ENCODE measurements at regions not wholly inside any gene's neighbourhood (a gene's known extent, or its start where the extent isn't known, plus 50 kb on each side); places are given as distances from the start of the nearest gene placed in this dataset.

DNA sequence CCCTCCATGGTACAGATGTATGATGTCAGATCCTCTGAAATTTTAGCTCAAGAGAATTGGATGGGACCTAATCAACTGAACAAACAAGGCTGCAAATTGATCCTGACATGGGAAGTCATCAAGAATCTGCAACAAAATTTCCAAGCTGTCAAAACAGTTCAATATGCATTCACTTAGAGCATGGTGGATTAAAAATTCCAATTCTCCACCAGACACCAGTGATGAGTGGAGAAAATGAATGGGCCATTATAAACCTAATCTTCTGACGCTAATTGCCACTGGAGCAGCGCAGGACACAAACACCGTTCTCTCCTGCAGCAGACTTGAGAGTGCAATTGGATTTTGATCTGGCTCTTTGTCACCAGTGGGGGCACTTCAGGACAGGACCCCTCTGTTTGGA lies 94.2 kb downstream of the MINAR1 start:
- Histone ChIP-seq H3K9me1 (replicated peaks; ENCODE audit: control insufficient read depth, extremely low read depth, insufficient read depth, low read length) (no peaks in the 10 kb centered on the region), H3K36me3 (ENCODE audit: control insufficient read depth in 2 of 2, extremely low read depth in 1 of 2, insufficient read depth in 2 of 2, low read length in 2 of 2) (no peaks in the 10 kb centered on the region), H3K27me3 (ENCODE audit: control insufficient read depth in 2 of 2, insufficient read depth in 2 of 2, low read length in 2 of 2) (no peaks in the 10 kb centered on the region), H3K79me2 (ENCODE audit: control insufficient read depth, insufficient read depth, low read length) (no peaks in the 10 kb centered on the region), H4K20me1 (replicated peaks; ENCODE audit: control insufficient read depth, extremely low read depth, insufficient read depth, low read length) (no peaks in the 10 kb centered on the region), H3K4me3 (replicated peaks in 1 of 3; ENCODE audit: insufficient read depth in 1 of 3, low read depth in 1 of 3, low read length in 3 of 3) (no peak overlapping the region), H3K4me2 (ENCODE audit: insufficient read depth, low read length) (no peak overlapping the region), H3K4me1 (ENCODE audit: control insufficient read depth, extremely low read depth, insufficient read depth, low read length) (no peaks in the 10 kb centered on the region), H3K9me3 (replicated peaks; ENCODE audit: control insufficient read depth, insufficient read depth, low read length) (no peaks in the 10 kb centered on the region), H2AFZ (ENCODE audit: low read depth, low read length) (no peak overlapping the region), H3K9ac (replicated peaks; ENCODE audit: extremely low read depth, insufficient read depth, low read length) (no peak overlapping the region), H3K27ac (ENCODE audit: insufficient read depth, low read depth, low read length) (no peak overlapping the region)
- ChIA-PET POLR2A (no interaction called here), CTCF (interaction anchor here (1.0 kb wide), 1 partner anchor 60 kb away, joined by 3 read pairs; no protein-coding TSS in a partner anchor)
- dilution Hi-C loops (cut with MboI; ENCODE audit: extremely low pct_ligation_motif_present, low sequenced_read_pairs) (no loop called here), intact Hi-C loops (cut with micrococcal nuclease) (no loop called here)
- DNase-seq (ENCODE audit: low read depth, low spot score) = no peak
- no TSS peak for BruUV-seq (replicated peaks)
- no peak for FAIRE-seq
- TF ChIP-seq, protein P1, sequence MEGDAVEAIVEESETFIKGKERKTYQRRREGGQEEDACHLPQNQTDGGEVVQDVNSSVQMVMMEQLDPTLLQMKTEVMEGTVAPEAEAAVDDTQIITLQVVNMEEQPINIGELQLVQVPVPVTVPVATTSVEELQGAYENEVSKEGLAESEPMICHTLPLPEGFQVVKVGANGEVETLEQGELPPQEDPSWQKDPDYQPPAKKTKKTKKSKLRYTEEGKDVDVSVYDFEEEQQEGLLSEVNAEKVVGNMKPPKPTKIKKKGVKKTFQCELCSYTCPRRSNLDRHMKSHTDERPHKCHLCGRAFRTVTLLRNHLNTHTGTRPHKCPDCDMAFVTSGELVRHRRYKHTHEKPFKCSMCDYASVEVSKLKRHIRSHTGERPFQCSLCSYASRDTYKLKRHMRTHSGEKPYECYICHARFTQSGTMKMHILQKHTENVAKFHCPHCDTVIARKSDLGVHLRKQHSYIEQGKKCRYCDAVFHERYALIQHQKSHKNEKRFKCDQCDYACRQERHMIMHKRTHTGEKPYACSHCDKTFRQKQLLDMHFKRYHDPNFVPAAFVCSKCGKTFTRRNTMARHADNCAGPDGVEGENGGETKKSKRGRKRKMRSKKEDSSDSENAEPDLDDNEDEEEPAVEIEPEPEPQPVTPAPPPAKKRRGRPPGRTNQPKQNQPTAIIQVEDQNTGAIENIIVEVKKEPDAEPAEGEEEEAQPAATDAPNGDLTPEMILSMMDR (IDR thresholded peaks at IDR 0.05; ENCODE audit: extremely low read depth in 1 of 2, insufficient read depth in 1 of 2, low read depth in 1 of 2, low read length in 2 of 2) = no peak
- no peak for TF ChIP-seq EZH2 (IDR thresholded peaks at IDR 0.05; ENCODE audit: borderline replicate concordance, low read depth, low read length, severe bottlenecking)
- TF ChIP-seq POLR2AphosphoS5 (IDR thresholded peaks at IDR 0.05; ENCODE audit: insufficient read depth, low read depth, low read length) = no peak
- TF ChIP-seq, protein P2, sequence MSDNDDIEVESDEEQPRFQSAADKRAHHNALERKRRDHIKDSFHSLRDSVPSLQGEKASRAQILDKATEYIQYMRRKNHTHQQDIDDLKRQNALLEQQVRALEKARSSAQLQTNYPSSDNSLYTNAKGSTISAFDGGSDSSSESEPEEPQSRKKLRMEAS (IDR thresholded peaks at IDR 0.05; ENCODE audit: insufficient read depth, insufficient read length) = no peak
- TF ChIP-seq MYC (IDR thresholded peaks at IDR 0.05; ENCODE audit: low read depth, low read length) = no peak
- TF ChIP-seq POLR2A (IDR thresholded peaks at IDR 0.05; ENCODE audit: low read depth, low read length) = no peak
- no peak for TF ChIP-seq GATA2 (IDR thresholded peaks at IDR 0.05; ENCODE audit: insufficient read depth, insufficient read length, low read depth, low read length)
- TF ChIP-seq FOS (IDR thresholded peaks at IDR 0.05; ENCODE audit: borderline replicate concordance, insufficient read depth, low read length) = no peak
- TF ChIP-seq JUN (IDR thresholded peaks at IDR 0.05; ENCODE audit: borderline replicate concordance, insufficient read depth, insufficient read length, low read depth) = no peak

Measured in endothelial cell of umbilical vein (primary cell).